GM20000 (cell line): ENCODE measurements at regions not wholly inside any gene's neighbourhood (a gene's known extent, or its start where the extent isn't known, plus 50 kb on each side); places are given as distances from the start of the nearest gene placed in this dataset.

Experiments used
- DNase-seq: peaks from one replicate; pipeline ENCODE4 v3.0.0; 2012; ENCODE audit warnings: low spot score
- CTCF ChIP-seq: IDR thresholded peaks from 2 replicates; pipeline ENCODE4 v1.5.1; 2012; ENCODE audit warnings: mild to moderate bottlenecking, control low read depth; ENCODE audit errors: extremely low read depth, missing control alignments

GRCh38 chr13:73607489-73608156 lies 526.6 kb downstream of the KLF12 start:
- TF ChIP-seq CTCF, result no peak
- DNase-seq, result no peak

GRCh38 chr13:73603646-73604045 lies 530.6 kb downstream of the KLF12 start:
- no peak for DNase-seq

GRCh38 chr13:73602295-73602694 lies 531.9 kb downstream of the KLF12 start:
- no peak for TF ChIP-seq CTCF
- DNase-seq, result no peak

More at GRCh38 chr13:73603646-73604045, 530.6 kb downstream of the KLF12 start:
- no peak for TF ChIP-seq CTCF

GRCh38 chr13:73601708-73602107 lies 532.5 kb downstream of the KLF12 start:
- TF ChIP-seq CTCF, result no peak
- no peak for DNase-seq

- DNase-seq, result no peak
- TF ChIP-seq CTCF, result no peak
Measured at GRCh38 chr13:73599232-73600128, 534.7 kb downstream of the KLF12 start.

- TF ChIP-seq CTCF, result no peak
- no peak for DNase-seq
Measured at GRCh38 chr13:73598020-73598712, 536.0 kb downstream of the KLF12 start.

- no peak for TF ChIP-seq CTCF
- no peak for DNase-seq
Measured at GRCh38 chr13:73596382-73596781, 537.6 kb downstream of the KLF5 start.
